Stimulated activated CD4-positive, alpha-beta T cell treated with anti-CD3 and anti-CD28 coated beads, Interleukin-4, amount 100 ng/mL, for 48 hours (primary cell): ENCODE measurements at regions not wholly inside any gene's neighbourhood (a gene's known extent, or its start where the extent isn't known, plus 50 kb on each side); places are given as distances from the start of the nearest gene placed in this dataset.

Experiments used
- DNase-seq, 2 donors: peaks; one replicate each; pipeline ENCODE4 v3.0.0-alpha.2; 2020; ENCODE audit warnings: low read depth in 2 of 2

DNA sequence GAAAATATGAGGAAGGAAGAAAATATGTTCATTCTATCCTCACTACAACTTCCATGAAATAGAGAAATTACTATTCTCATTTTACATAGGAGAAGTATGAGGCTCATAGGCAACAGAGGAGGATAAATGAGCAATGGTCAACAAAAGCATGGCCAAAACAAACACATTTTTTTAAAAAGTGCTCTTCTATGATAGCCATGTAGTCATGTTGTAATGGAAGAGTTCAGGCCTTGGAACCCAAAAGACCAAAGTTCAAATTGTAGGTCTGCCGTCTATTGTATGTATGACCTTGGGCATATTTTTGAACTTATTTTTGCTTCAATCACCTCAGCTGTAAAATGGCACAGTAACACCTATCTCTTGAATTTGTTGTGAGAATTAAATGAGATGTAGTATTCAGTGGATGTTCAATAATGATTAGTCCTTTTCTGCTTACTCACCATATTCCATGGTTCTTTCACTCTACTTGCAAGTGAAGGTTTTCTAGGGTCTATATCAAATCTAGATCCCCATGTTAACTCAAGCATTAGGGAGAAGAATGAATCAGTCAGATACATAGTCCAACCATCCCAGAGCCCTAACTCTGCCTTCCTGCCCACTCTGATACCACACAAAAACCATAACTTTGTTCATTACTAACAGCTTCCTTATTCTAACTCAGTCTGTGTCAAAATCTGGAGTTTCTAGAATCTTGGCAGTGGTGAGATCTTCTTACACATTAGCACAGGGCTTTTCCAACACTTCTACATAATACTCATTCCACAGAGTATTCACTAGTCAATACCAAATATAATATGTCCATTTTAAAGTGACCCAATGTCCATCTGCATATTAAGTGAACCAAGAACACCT lies 353.2 kb downstream of the PLPP3 start:
- DNase-seq, result no peak

DNA sequence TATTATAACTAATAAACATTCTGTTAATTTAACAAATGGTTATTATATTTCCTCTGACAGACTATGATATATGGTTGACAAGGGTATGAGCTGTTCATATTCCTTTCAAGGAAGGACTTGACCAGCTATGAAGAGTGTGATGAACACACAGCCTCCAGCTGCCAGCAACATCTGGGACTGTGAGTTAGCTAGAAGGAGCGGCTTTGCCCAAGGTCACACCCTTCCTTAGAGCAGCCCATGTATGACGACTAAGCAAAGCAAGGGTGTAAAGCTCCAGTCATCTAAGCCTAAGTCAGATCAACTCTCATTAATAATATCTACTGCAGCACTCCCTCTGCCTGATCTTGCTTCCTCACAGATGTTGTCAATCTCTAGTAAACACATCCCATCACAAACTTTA lies 355.4 kb downstream of the PLPP3 start:
- DNase-seq, result no peak

DNA sequence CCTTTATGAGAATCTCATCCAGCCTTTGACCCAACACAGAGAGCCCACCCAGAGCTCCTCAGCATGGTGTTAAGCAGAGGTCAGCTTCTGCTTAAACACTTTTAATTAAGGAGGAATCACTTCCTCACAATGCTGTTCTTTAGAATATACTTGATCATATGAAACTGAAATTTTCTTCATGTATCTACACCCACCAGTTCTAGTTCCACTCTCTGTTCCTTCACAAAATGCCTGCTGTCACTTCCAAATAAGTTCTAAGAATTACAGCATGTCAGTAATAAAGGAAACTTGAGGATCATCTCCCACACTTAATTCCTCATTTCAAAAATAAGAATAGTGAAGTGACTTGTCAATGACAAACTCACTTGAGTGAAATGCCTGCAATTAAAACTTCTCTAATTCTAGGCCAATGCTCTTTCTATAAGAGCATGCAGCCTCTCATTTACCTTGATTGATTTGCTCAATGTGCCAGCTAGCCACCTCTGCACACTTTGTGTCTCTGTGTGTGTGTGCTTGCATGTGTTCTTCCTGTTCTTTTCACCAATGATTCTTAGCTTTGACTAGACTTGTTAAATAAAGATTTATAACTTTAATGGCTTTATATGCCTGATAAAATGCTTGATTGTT lies 356.3 kb downstream of the PLPP3 start:
- DNase-seq, result no peak

DNA sequence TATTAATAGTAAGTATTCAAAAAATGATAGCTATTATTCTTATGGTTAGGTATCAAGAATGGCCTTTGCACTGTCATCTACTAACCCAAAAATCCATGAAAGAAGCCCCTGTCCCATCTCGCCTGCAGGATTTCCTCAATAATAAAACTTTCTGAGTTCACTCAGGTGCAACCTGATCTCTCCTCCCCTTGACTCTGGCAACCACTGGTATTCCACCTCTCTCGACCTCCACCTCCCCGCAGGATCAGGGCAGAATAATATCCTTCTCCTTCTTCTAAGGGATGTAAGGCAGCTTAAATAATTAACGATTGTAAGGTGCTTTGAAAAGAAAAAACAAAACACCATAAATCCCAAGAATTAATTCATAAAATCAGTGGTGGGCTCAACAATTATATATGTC lies 359.3 kb downstream of the PLPP3 start:
- DNase-seq, result no peak

DNA sequence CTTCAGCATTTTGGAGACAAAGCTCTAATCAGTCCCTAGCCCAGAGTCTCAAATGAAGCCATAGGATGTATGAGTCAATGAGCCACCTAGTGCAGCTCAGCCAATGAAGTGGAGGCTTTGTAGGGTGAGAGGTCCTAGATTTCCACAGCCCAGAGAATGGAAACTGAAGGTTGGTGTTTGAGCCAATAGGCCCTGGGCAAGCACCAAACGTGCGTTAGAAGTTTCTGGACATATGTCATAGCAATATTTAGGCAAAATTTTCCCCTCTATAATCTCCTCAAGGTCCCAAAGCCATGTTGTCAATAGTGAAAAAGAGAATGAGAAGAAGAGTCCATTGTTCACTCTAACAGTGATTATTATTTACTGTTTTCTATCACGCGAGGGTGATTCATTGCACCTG lies 361.3 kb downstream of the PLPP3 start:
- DNase-seq, result no peak

DNA sequence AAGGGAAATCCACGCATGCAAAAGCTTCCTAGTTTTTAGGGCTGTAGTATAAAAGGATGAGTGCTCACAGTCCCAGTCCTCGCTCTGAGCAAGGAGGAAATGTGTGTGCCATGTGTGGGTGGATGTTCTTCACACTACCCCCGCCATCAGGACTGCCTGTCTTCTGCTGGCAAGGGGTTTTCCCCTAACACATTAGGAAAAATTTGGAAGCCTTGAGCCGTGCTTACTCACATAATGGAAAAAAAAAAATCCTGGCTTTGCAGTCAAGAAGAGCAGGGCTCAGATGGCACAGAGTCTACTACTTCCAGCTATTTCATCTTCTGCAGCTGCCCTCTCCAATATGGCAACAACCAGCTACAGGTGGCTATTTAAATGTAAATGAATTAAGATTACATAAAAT lies 363.1 kb downstream of the PLPP3 start:
- no peak for DNase-seq

DNA sequence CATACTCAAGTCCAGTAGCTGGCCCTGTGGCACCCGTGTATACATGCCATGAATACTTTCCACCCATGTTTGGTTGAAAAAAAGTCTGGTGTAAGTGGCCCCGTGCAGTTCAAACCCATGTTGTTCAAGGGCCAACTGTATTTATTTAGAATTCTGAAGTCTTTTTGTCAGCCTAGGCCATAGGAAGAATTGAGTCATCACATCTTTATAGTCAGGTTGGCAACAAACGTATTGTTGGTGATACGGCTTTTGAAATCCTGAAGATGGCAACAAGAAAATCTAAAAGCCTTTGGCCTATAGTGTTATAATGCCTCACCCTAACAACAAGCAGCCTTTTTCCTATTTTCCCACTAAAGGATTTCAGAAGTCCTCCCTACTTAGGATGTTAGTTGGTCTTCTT lies 363.6 kb downstream of the PLPP3 start:
- DNase-seq, result no peak

DNA sequence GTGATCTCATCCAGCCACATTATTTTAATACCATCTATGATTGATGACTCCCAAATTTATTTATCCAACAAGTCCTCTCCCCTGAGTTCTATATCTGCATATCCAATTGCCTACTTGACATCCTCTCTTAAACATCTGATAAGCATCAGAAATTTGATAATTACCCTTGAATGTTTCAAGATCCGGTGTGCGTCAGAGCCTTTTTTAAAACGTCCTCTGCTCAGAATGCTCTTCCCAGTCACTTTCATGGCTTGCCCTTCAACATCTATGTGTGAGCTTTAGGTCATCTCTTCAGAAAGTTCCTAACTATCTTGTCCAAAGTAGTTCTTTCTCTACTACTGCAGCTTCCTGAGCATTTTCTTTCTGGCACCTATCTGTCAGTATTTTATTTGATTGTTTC lies 364.3 kb downstream of the PLPP3 start:
- DNase-seq, result no peak

DNA sequence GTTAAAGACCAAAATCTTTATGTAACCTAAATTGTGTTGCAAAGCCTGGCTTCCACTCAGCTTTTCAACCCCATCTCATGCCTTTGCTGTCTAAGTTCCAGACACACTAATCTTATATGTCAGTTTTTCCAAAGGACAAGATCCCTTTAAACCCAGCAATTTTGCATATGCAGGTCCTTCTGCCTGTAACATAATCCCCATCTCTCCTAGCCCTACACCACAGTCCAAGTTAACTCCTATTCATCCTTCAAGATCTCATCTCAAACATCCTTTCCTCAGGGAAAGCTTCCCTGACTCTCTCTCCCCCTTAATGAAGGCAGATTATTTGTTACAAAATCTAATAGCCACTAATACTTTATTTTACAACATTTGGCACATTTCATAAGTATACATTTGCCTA lies 366.3 kb downstream of the PLPP3 start:
- DNase-seq, result no peak

DNA sequence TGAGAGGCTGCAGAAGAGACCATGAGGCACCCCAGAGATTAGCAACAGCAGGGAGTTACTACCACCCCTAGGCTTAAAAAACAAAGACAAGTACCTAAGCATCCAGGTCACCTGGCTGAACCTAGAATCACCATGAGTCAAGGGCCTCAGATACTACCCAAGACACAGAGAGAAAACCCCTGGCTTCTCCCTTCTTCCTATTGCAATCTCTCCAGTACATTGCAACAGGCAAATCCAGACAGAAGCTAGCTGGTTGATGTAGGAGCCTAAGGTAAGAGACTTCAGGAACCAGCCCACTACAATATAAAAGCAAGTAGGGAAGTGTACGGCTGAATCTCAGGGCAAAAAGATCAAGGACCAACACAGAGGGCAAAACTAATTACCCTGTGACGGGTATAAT lies 367.2 kb downstream of the PLPP3 start:
- DNase-seq, result no peak

DNA sequence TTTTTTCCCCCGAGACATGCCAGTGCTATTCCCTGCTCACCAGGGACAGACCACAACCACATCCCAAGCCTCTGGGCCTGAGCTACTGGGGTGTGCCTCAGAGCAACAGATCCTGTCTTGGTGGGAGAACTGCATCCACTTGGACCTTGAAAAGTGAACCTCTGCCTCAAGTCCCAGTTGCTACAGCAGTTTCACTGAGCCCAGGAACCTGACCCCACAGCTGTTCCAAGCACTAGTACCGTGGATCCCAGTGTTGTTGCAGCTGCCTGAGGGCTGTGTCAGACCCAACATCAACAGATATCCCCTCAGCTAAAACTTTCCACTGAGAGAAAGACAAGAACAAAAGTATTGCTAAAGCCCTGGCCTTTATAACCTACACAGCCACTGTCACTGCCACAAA lies 373.0 kb downstream of the PLPP3 start:
- DNase-seq, result no peak

DNA sequence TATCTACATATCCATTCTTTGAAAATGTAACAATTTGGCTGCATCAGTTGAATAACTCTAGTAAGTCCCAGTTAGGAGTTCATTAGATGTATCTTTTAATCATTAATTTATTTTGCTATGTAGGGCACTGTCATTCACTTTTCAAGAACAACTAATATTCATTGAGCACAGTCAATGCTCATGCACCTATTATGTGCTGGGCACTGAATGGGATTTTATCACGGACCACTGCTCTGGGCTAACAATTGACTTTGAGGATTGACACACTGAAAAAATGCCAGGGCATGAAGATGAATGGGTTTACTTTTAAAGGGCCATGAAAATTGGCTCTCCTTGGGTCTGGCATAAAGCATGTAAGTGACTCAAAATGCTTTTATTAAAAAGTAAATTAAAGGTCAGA lies 375.2 kb downstream of the PLPP3 start:
- DNase-seq, result no peak

DNA sequence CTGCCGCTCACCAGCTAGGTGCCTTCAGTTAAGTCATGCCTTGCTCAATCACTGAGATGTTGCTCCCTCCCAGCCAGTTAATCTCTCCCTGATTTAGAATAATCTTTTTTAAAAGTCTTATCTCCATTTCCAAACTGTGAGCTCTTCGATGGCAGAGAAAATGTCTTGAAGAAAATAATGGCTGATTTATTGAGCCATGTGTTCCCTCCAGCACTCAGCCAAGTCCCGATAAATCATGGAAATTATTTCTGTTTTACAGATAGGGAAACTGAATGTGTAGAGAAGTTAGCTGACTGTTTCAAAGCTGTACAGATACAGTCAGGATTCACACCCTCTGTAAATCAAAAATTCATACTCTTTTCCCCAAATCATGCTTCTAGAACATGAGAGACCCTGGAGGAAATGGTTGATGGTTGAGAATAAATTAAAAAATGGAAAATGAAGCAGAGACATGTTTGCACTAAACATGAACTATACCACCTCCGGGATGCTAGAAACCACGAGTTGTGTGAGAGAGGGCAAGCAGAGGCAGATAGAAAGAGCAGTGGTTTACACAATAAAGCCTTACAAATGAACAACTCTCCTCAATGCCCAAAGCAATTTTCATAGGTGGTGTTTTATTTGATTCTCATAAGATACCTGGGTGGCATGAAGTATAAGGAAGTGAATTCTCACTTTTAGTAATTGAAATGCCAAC lies 376.4 kb downstream of the PLPP3 start:
- no peak for DNase-seq

DNA sequence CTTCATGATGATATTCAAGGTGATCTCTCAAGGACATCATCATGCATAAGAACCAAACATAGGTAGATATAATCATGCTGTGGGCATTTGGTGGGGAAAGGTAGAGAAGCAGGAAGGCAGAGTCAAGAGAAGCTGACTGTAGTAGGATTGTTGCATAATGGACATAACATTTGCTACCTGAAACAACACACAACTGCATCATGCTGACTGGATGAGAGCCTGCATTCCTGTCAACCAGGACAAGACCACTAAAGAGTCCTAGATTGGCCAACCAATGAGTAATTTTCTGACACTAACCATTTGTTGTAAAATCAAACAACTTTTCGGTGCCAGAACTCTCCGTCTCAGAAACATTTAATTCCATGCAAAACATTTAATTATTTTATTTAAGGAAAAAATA lies 377.2 kb downstream of the PLPP3 start:
- DNase-seq, result no peak

DNA sequence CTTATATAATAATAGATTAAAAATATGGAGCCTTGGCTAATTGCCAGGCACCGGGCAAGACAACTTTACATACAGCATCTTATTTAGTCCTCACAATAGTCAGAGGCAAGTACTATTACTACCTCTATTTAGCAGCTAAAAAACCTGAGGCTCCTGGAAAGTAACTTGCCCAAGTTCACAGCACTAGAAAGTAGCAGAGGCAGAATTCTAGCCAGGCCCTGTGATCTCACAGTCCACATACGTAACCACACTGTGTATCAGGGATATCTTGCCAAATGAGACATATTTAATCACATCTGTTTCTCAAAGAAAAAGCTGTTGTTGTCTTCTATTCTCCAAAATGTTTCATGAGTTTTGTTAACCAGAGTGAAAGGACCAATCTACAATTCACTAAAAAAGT lies 378.5 kb downstream of the PLPP3 start:
- DNase-seq, result no peak

DNA sequence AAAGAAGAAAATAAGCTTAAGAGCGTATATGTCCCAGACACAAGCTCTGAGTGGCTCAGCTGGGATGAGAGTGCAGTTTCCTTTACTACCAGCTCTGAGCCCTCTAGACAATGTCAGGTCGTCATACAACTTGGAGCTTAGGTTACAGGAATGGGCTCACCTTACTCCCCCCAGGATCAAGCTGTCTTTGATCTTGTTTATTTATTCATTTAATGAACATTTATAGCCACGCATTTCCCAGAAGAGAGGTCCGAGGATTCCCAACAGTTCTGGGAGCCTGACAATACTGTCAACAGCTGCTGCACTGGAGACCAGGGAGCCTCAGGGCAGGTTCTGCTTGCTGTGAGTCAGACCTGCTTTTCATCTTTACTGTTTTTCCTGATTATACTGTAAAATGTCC lies 378.9 kb downstream of the PLPP3 start:
- DNase-seq, result no peak

DNA sequence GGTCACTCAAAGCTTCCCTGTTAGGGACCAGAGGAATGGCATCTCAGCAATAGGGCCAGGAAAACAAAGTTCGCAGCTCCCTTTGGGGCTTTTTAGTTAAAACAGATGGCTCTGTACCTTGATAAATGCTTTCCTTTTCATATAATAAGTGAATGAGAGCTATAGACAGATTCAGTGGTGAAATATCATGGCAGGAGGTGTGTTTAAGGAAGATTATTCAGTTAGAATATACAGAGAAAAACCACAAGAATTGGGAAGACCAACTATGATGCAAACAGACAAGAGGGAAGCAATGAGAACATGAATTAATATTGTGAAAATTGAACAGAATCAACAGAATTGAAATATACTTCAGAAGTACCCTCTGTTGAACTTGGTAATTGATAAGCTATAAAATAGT lies 379.4 kb downstream of the PLPP3 start:
- no peak for DNase-seq

DNA sequence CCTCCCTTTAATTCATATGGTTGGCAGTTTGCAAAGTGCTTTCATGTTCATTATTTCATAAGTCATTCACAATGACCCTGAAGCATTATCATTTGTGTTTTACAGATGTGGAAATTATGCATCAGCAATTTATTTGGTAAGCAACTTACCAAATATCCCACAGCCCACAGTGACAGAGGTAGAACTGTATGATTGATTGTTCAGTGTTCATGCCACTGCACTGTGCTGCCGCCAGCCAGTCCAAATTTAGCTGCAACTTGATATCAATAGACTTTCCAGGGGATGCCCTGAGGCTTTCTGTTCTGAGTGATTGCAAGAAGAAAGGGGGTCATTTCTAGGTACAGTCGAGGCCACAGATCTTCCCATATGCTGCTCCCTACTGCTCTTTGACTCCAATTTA lies 380.3 kb downstream of the PLPP3 start:
- DNase-seq, result no peak

DNA sequence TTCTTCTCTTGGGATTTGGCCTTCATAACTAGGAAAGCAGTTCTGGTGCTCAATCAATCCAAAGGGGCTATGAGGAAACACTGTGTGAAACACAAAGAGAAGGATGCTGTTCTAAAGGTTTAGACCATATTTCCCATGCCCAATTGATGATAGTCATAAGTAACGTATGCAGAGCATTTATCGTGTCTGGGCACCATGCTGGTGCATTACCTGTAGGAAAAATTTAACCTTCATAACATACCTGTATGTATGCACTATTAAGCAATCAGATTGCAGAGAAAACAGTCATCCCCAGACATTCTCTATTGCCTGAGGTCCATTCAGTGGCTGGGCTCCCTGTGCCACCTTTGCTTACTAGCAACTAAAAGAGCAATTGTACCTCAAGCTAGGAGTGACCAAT lies 381.4 kb downstream of the PLPP3 start:
- DNase-seq, result no peak

DNA sequence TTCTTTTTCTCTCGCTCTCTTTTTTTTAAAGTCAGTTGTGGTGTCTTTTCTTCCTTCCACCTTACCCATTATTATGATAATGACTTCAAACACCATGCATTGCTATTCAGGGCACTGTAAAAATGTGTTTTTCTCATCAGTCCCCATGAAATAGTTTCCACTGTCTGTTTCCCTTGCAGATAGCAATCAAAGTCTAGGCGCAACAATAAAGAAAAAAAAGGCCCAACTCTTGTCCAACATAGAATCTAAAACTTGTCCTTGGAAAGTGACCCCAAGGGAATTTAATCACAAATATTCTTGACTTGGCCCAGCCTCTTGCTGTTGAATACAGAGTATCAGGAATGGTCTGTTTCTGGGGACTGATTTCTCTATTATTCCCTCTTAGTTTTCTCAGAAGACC lies 382.5 kb downstream of the PLPP3 start:
- DNase-seq, result no peak

DNA sequence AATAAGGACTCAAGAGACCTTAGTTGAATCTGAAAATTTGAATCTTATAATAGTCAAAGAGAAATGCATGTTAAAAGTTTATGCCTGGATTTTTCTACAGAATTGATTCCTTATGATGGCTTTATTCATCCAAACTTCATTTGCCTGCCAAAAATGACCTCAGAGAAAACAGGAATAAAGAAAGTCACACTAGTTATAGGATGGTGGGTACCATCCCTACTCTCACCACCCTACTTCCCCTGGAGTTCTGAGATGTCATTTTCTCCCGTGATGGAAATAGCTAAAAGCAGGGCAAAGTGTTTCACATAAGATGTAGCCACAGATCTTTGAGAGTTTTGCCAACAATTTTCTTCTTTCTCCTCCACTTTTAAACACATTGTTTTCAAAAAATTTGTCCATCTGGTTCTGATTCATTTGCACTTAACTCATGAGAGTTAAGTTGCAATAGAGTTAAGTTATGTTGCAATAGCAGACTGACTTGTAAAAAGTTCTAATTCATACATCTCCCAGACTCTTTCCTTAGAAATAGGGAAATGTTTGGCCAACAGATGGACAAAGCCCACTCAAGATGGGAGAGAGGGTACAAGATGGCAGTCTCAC lies 384.6 kb downstream of the PLPP3 start:
- no peak for DNase-seq

DNA sequence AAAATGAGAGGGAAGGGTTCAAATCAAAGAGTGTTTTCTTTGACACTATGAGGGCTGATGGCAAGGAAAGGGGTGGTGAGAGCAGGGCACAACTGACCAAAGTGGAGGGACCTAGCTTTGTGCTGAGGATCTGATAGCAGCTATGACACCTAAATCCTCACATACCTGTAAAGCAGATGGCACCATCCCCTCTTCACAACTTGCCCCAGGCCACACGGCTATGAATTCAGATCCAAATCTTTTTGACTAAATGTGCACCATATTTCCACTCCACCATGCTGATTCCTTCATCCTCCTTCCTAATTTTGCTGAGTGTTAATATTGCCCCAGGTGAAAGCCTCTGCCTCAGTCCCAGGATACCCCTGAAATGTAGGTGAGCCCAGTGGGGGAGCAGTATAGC lies 385.7 kb downstream of the PLPP3 start:
- no peak for DNase-seq

DNA sequence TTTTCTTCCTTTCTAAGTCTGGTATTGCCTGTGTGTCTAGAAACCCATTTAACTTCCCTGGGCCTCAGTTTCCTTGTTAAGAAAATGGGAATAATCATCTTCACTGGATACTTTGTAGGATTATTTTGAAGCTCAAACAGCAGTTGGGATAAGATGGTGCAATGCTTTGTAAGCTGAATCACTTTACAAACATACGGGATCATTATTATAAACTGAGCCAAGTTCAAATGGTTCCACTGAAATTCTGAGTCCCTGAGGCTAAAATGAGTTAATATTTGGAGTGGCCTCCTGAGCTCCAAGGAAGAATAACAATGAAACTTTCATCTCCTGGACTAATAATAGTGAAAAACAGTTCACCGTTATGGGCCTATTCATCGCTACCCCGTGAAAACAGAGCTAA lies 388.0 kb downstream of the PLPP3 start:
- no peak for DNase-seq
